Gastroesophageal sphincter (tissue), 4 donors: ENCODE measurements at regions not wholly inside any gene's neighbourhood (a gene's known extent, or its start where the extent isn't known, plus 50 kb on each side); places are given as distances from the start of the nearest gene placed in this dataset.

ENCODE experiments used
- ATAC-seq: fragments of 150-250 bp; one replicate; pipeline ENCODE4 v1.9.1; 2016; ENCODE audit warnings: mild to moderate bottlenecking, moderate library complexity
- H3K27ac ChIP-seq, 4 donors: fragments of 200-600 bp; sonication (generic) in 3 of 4; 1 replicate in 3 of 4; 2 replicates in 1 of 4; pipeline ENCODE4 v1.5.1; 2016 to 2019
- H3K27me3 ChIP-seq: fragments of 200-600 bp; sonication (generic); one replicate; pipeline ENCODE4 v1.5.1; 2019
- H3K36me3 ChIP-seq, 2 donors: fragments of 200-600 bp; sonication (generic); one replicate each; pipeline ENCODE4 v1.5.1; 2019; ENCODE audit warnings: control low read depth in 1 of 2
- H3K4me1 ChIP-seq, 3 donors: fragments of 200-600 bp; sonication (generic); 1 replicate in 2 of 3; 2 replicates in 1 of 3; pipeline ENCODE4 v1.5.1; 2016 to 2019; ENCODE audit warnings: control low read depth in 2 of 3
- H3K4me3 ChIP-seq, 2 donors: fragments of 200-600 bp; sonication (generic); one replicate each; pipeline ENCODE4 v1.5.1; 2019; ENCODE audit warnings: mild to moderate bottlenecking in 1 of 2, moderate library complexity in 1 of 2
- H3K9me3 ChIP-seq, 3 donors: fragments of 200-600 bp; sonication (generic); one replicate each; pipeline ENCODE4 v1.5.1; 2017 to 2019; ENCODE audit warnings: control low read depth in 2 of 3
- CTCF ChIP-seq, 4 experiments: fragments of 200-600 bp in 2 of 4; fragments of 450-650 bp in 2 of 4; sonication (generic) in 1 of 4; IDR thresholded peaks; one replicate each; pipeline ENCODE4 v1.5.1; 2017 to 2019; ENCODE audit warnings: antibody characterized with exemption in 4 of 4, mild to moderate bottlenecking in 2 of 4, moderate library complexity in 2 of 4
- EP300 ChIP-seq: sonication (generic); formaldehyde crosslinking; IDR thresholded peaks from one replicate; pipeline ENCODE4 v1.6.1; 2017; ENCODE audit warnings: antibody characterized with exemption, mild to moderate bottlenecking
- POLR2A ChIP-seq, 2 donors: fragments of 450-650 bp; IDR thresholded peaks; one replicate each; pipeline ENCODE4 v1.6.1; 2017; ENCODE audit warnings: antibody characterized with exemption in 2 of 2, mild to moderate bottlenecking in 2 of 2, moderate library complexity in 1 of 2
- POLR2AphosphoS5 ChIP-seq: sonication (generic); formaldehyde crosslinking; IDR thresholded peaks from one replicate; pipeline ENCODE4 v1.6.1; 2017; ENCODE audit warnings: antibody characterized with exemption
- WGBS, 2 donors: methylation state at CpG; one replicate each; pipeline ENCODE4 v1.1.5; 2018; ENCODE audit warnings: low coverage in 1 of 2; 5-methylcytosine and 5-hydroxymethylcytosine counted together

GRCh38 chr11:27205250-27205649, 157.8 kb downstream of the CCDC34 start:
- no peak overlapping the region for H3K27ac ChIP-seq
- 47 to 64% methylated on average over 3 of the region's 3 CpGs for WGBS, 2 donors
- TF ChIP-seq POLR2A (IDR thresholded peaks at IDR 0.05): no peak

GRCh38 chr11:27204529-27204928, 158.5 kb downstream of the CCDC34 start:
- no peak for TF ChIP-seq POLR2A (IDR thresholded peaks at IDR 0.05)
- TF ChIP-seq CTCF (IDR thresholded peaks at IDR 0.05): no peak
- TF ChIP-seq EP300: no peak
- no peak overlapping the region for H3K4me3 ChIP-seq
- H3K27ac ChIP-seq: no peak overlapping the region
- no peak for ATAC-seq
- WGBS, 2 donors: 48 to 79% methylated on average over 2 to 3 of the region's 3 CpGs
- no peaks in the 10 kb centered on the region for H3K27me3 ChIP-seq
- H3K4me1 ChIP-seq: peaks cover 3 to 16% (median 11%) of the 10 kb centered on the region in 3 donors
- H3K9me3 ChIP-seq: no peaks in the 10 kb centered on the region
- no peaks in the 10 kb centered on the region for H3K36me3 ChIP-seq

More at GRCh38 chr11:27205250-27205649, 157.8 kb downstream of the CCDC34 start:
- no peaks in the 10 kb centered on the region for H3K36me3 ChIP-seq
- H3K4me3 ChIP-seq: no peak overlapping the region
- peaks cover 3 to 16% (median 11%) of the 10 kb centered on the region in 3 donors for H3K4me1 ChIP-seq
- ATAC-seq: no peak
- no peaks in the 10 kb centered on the region for H3K27me3 ChIP-seq
- no peaks in the 10 kb centered on the region for H3K9me3 ChIP-seq

GRCh38 chr11:27203077-27203647, 159.9 kb downstream of the CCDC34 start:
- no peak overlapping the region for H3K27ac ChIP-seq
- no peak for ATAC-seq
- TF ChIP-seq POLR2AphosphoS5 (no peak), CTCF (IDR thresholded peaks at IDR 0.05) (no peak), POLR2A (IDR thresholded peaks at IDR 0.05) (no peak), EP300 (no peak)
- H3K4me1 ChIP-seq: peaks cover 3 to 16% (median 11%) of the 10 kb centered on the region in 3 donors
- H3K9me3 ChIP-seq: no peaks in the 10 kb centered on the region
- 88% methylated on average over 1 of the region's 5 CpGs; no CpG with 5 or more reads in 1 of the 2 donors for WGBS, 2 donors
- no peaks in the 10 kb centered on the region for H3K36me3 ChIP-seq
- no peaks in the 10 kb centered on the region for H3K27me3 ChIP-seq
- no peak overlapping the region for H3K4me3 ChIP-seq

GRCh38 chr11:27201454-27202302, 161.1 kb downstream of the BBOX1 start:
- peak; percentile 54 for ATAC-seq
- Histone ChIP-seq H3K27me3 (no peaks in the 10 kb centered on the region), H3K9me3 (no peaks in the 10 kb centered on the region), H3K4me3 (no peak overlapping the region), H3K27ac (peak overlapping the region in 3 of 4 donors; percentile 21 to 49 (median 42)), H3K4me1 (peaks cover 3 to 16% (median 11%) of the 10 kb centered on the region in 3 donors), H3K36me3 (no peaks in the 10 kb centered on the region)
- WGBS, 2 donors: 13 to 22% methylated on average over 3 to 7 of the region's 10 CpGs
- TF ChIP-seq CTCF (IDR thresholded peaks at IDR 0.05) (no peak), EP300 (no peak), POLR2AphosphoS5 (no peak), POLR2A (IDR thresholded peaks at IDR 0.05) (no peak)

GRCh38 chr11:27200779-27201453, 160.3 kb downstream of the BBOX1 start:
- Histone ChIP-seq H3K27me3 (no peaks in the 10 kb centered on the region), H3K4me1 (peaks cover 3 to 16% (median 11%) of the 10 kb centered on the region in 3 donors), H3K27ac (peak overlapping the region in 1 of 4 donors; percentile 49), H3K36me3 (no peaks in the 10 kb centered on the region), H3K9me3 (no peaks in the 10 kb centered on the region), H3K4me3 (no peak overlapping the region)
- ATAC-seq: no peak
- TF ChIP-seq POLR2AphosphoS5: no peak
- TF ChIP-seq EP300: no peak
- TF ChIP-seq CTCF (IDR thresholded peaks at IDR 0.05): no peak
- no peak for TF ChIP-seq POLR2A (IDR thresholded peaks at IDR 0.05)
- 86 to 89% methylated on average over 1 of the region's 1 CpG for WGBS, 2 donors
